ENCODE measurements at regions not wholly inside any gene's neighbourhood (a gene's known extent, or its start where the extent isn't known, plus 50 kb on each side); places are given as distances from the start of the nearest gene placed in this dataset.

DNA sequence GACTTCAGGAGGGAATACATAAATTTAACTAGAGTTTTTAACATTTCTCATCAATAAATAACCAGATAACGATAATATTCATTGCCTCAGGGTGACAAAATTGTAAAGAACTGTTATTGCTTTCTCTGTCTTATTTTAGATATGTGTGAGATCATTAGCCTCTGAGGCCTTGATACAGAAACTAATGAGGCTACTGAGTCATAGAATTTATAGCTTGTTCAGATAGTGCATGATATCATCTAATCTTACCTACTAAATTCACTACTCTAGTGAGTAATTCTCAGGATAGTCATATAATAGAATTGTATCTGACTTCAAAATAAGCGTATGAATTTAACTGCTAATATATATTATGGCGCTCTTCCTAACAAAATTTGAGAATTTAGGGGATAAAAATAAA, 360.8 kb upstream of the KLHL1 start:
- DNase-seq = no peak

DNA sequence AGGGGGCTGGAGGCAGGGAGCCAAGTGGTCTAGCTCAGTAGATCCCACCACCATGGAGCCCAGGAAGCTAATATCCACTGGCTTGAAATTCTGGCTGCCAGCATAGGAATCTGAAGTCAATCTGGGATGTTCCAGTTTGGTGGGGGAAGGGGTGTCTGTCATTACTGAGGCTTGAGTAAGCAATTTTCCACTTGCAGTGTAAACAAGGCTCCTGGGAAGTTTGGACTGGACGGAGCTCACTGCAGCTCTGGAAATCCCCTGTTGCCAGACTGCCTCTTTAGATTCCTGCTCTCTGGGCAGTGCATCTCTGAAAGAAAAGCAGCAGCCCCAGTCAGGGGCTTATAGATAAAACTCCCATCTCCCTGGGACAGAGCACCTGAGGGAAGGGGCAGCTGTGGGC, 349.2 kb upstream of the KLHL1 start:
- no peak for DNase-seq

DNA sequence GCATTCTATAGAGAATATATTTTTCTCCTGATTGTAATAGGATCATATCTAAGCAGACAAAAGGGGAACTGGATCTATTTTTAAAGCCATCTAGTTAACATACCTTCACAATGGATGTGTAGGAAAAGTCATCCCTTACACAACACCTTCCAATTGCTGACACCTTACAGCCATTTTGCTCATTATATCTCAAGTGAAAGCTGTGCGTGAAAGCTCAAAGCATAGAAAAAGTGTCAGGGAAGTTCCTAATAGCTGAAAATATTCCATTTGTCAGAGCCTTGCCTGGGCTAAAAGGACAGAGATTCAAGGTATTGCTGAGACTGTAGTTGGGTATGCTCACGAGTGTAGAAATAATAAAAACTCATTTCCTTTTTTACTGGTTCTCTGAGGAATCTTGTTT, 340.6 kb upstream of the KLHL1 start:
- no peak for DNase-seq

DNA sequence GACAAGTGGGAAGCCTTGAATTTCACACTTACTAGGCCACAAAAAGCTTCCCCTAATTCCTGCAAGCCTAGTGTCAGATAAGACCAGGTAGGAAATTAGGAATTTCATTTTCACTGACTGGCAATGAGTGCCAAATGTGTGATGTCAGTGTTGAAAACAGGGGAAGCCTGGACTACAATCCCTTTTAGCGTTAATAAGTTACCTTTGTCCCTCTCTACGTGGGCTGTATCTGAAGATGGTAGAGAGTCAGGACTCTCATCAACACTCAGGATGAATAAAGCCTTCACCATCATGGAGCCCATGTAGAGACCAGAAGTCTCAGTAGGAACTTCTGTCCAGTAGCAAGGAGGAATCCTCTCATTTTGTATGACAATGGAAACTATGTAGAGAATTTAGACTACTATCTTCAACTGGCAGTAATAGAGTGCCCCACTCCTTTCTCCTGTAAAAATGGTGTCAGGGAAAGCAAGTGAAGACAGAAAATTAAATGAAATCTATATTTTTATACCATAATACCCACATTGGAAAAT, 324.1 kb upstream of the KLHL1 start:
- no peak for DNase-seq

DNA sequence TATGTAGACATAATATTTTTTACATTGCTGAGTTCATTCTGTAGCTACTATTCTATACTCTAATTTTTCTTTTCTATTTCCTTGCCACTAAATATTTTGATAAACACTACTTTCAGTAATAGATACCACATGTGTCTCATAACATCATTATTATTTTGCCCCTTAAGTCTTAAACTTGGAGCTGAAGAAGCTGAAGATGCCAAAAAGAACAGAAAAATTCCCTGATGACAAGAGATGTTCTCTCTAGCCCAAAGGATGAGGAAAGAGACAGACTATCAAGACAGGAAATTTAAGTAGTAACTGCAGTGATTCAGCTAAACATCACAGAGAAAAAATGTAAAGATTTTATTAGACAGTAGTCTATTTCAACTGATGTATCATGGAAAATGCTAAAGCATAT, 322.0 kb upstream of the KLHL1 start:
- DNase-seq = no peak

DNA sequence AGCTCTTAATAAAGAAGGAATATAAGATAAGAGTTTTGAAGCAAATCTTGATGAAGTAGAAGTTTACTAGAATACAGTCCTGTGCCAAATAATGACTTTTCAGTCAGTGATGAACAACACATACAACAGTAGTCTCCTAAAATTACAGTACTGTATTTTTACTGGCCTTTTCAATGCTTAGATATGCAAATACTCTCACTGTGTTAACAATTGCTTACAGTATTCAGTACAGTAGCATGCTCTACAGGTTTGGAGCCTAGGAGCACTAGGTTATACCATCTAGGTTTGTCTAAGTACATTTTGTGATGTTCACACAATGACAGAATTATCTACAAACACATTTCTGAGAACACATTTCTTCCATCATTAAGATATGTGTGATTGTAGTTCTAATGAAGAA, 316.7 kb upstream of the KLHL1 start:
- no peak for DNase-seq

DNA sequence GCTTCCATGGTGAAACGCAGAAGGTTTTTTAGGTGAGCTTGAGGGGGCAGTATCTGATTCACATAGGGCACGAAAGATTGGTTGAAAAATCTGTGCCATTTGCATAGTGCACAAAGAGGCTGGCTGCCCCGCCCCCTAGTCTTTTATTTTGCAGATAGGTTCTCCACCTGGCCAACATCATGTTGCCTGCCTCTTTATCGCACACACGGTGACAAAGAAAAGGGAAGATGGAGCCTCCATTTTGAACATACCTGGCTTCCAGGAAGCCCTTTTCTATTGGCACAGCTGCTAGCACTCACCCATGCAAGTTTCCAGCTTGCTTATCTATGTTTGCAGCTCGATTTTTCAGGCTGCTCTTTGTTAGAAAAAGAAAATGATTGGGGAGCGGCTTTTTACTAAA, 316.2 kb upstream of the KLHL1 start:
- DNase-seq = peak; percentile 32

DNA sequence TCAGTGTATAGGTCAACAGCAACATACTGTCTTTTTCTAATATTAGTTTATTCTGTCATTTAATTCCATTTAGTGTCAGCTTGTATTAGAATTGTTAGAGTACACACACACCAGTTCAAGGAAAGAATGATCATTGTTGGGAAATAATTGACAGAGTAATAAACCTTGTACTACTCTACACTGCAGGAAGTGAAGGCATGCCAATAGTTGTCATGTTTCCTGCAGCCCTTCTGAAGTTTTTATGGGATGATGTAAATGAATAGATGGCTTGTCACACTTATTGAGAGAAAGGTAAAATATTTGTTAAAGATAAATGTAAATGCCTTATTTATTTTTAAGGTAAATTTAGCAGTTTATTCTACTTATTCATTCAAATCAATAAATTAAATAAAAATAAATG, 306.9 kb upstream of the KLHL1 start:
- DNase-seq = no peak

DNA sequence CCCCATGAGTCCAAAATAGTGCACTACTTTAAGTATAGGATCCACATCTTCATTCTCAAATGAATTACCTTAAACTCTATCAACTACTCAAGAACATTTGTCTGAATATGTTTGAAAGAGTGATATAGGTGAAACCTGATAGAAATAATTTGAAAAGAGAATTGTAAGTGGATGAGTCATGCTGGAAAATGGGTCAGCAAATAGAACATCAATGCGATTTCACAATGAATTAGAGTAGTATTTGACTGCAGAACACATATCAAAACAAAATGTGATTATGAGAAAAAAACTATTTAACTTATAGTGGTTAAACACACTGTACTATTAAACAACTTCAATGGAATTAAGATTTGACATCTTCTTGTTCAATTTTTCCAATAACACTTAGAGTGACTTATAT, 300.6 kb upstream of the KLHL1 start:
- DNase-seq = no peak

DNA sequence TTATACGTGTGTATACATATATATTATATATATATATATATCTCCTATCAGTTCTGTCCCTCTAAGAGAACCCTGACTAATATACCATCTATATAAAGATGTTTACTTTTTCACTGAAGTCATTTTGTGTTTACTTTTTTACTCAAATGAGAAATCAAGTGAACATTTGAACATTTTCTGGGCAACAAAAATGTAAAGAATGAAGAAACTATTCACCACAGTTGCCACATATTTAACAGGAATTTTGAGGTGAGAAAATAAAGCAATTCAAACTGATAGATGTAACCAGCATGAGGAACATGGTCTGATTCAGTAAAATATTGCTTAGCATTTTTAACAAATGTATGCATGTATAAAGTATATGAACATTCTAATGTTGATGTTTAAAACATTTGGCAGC, 299.2 kb upstream of the KLHL1 start:
- no peak for DNase-seq

DNA sequence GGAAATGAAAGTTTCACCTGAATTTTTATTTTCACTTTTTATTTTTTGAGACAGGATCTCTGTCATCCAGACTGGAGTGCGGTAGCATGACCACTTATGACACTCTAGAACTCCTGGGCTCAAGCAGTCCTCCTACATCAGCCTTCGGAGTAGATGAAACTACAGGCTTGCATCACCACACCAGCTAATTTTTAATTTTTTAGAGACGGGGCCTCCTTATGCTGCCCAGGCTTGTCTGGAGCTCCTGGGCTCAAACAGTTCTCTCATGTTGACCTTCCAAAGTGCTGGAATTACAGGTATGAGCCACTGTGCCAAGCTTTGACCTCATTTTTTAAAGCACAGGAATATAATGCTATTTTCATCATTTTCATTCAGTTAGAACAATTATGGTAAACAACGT, 297.0 kb upstream of the KLHL1 start:
- no peak for DNase-seq

DNA sequence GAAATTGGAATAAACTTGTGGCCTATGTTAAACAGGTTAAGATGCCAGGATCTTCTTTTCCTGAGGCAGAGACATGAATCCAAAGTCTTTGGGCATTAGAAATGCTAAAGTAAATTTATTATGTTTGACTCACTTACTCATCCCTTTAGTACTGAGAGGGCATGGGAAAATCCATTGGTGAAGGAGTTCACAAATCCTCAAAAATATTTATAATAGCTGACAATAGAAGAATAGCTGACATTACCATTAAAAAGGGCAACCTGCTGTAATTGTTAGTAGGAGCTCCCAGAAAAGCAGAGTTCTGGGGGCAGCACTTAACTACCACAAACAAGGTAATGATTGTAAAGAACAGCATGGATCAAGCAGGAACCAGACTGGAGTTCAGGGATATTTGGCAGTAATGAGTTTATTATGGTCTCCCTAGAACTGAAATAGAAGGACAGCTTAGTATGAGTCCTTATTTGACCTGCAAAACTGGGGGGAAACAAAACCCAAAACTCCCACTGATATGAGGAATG, 285.8 kb upstream of the KLHL1 start:
- no peak for DNase-seq

DNA sequence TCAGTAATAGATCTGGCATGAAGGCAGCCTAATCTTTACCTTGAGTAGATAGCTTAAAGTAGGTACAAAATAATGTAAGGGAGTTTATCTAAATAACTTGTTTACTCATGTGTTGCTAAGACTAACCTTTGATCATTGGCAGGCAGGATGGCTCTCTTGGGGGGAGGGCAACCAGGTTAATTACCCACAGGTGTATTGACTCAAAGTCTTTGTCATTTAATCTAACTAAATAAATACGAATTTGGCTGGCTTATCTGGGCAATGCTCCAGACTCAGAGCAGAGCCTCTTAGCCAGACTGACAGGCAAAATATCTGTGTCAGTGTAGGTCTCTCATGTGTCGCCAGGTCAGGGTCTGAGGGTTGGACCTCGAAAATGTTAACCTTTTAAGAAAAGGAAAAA, 283.4 kb upstream of the KLHL1 start:
- peak; percentile 93 for DNase-seq

DNA sequence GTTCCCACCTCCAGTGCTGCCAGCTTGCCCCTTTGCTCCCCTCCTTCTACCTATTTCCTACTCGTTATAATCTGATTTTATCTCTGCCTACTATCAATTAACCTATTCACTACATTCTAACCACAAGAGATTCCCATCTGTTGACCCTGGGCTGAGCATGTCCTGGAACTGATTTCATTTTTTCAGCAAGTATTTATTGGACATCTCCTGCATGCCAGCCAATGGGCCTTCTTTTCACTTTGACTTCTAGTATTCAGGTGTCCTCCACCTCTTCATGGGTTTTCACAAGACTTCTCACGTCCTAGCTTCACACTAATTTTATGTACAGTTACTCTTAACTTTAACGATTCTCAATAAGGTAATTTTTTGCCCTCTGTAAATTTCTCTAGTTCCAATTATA, 282.7 kb upstream of the KLHL1 start:
- peak; percentile 50 for DNase-seq

DNA sequence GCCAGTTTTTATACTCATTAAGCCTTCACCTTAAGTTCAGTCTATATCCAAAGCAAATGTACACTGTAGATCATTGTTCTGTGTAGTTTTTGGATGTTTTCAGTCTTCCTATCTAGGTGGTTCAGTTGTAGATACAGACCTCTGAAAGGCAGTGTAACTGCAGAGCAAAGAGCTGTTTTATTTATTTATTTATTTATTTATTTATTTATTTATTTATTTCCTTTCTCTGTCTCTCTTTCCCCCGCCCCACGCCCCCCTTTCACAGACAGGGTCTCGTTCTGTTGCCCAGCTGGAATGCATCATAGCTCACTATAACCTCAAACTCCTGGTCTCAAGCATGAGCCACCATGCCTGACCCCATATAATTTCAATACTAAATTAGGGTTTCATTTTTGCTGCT, 281.8 kb upstream of the KLHL1 start:
- DNase-seq = no peak

DNA sequence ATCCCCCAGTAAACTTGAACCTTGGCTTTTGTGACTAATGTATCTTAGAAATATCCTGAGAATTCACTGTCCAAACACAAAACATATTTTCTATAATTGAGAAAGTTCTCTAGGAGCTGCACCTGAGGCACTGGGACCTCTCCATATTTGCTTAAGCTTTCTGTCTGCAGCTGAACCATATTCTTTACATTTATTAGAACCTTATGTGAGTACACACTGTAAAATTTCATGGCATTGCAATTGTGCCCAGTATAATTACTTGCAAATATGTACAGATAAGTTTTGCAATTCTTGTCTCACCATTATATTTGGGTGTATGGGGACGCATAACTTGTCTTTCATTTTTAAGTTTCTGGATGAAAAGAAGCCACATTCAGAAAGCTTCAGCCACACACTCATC, 280.7 kb upstream of the KLHL1 start:
- DNase-seq = no peak

DNA sequence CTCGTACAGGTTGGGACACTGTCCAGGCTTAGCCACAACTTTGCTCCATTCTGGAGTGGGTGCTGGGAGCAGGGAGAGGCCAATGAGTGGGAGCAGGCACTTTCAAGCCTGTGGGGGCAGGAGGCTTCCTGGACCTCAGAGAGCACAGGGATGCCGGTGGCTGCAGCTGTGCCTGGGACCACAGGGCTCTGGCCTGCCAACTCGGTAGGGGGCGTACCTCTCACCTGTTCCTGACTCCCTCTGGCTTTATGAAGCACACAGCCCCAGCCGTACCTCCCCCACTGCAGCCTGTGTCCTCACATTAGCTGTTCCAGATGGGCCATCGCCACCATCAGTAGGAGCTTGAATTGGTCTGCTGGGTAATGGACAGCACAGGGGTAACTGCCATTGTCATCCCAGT, 278.7 kb upstream of the KLHL1 start:
- no peak for DNase-seq

DNA sequence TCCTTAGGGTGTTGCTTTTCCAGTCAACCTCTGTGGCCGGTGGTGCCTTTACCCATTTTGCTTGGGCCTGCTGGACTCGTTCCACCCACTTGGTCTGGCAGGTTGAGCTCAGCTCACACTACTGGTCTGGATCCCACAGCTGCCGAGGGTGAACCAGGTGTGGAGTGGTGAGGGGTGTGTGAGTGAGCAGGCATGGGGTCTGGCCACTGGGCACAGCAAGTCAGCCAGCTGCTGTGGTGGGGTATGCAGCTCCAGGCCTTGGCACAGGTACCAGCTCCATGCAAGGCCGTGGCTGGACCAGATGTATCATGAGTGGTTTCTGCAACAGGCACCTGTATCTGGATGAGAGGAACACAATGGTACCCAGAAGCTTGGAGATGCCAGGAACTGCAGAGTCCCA, 277.6 kb upstream of the KLHL1 start:
- DNase-seq = no peak

DNA sequence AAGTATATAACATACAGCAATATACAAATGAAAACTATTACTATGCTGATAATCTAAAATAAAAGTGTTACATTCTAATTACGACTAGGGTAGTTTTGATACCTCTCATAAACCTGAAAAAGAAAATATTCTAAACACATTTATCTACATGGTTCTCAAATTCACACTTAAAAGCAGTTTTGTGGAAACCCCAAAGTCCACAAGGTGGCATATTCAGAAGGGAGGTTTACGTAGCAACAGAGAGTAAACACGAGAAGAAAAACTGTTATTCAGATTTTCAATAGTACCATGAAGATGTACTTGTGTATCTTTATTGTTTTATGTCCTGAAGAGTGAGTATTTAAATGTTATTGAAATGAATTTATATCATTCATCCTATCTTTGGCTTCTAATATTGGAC, 275.9 kb upstream of the KLHL1 start:
- no peak for DNase-seq

DNA sequence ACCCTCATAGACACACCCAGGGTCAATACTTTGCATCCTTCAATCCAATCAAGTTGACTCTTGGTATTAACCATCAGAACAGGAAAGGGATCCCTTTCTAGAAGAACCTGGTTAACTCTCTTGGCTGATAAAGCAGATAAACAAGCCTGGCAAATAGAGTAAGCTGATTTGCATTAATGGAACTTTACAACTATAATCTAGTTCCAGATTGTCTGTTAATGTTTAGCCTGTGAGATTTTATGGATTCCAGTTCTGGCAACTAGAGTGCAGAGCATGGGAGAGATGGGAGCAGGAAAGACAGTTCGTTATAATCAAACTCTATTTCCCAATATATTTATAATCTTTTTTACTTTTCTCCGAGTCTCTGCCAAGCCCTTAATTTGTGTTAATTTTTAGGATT, 272.6 kb upstream of the KLHL1 start:
- no peak for DNase-seq

DNA sequence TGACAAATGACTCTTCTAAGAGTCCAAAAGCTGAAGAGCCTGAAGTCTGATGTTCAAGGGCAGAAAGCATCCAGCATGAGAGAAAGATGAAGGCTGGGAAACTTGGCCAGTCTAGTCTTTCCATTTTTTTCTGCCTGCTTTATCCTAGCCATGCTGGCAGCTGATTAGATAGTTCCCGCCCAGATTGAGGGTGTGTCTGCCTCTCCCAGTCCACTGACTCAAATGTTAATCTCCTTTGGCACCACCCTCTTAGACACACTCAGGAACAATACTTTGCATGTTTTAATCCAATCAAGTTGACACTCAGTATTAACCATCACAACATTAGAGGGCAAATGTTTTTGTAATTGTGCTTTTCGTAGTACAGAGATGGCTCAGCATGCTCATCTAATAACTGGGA, 267.5 kb upstream of the KLHL1 start:
- DNase-seq = no peak

DNA sequence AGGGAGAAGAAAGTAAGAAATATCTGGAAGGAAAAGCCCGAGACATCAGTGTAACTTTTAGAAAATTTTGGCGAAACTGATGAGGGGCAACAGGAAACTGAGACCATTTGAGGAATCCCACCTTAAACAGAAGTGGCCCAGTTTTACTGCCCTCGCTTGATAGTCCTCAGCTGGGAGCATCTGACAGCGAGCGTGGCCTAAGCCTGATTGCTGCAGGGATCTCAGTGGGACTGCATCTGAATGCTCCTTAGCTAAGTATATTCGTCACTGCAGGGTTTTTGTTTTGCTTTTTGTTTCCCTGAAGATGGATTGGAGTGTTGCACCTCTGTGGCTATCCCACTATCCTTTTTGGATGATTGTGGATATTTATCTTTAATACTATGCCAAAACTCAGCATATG, 262.7 kb upstream of the KLHL1 start:
- DNase-seq = no peak

DNA sequence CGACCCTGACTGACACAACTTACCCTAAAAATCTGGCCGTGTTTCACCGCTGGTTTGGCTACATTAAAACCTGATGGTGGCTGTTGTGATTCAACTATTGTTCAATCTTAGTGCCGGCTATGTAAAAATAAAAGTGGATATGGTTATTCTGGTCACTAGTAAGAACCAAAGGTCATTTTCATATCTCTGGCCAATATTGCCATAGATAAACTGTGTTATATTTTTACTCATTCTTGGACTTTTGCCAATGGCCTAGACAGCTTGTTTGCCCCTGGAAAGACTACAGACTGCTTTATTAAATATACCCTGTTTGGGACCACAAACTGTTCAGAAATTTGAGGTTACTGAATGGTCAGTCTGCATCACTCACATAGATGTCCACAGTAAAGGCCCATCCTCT, 258.5 kb upstream of the KLHL1 start:
- no peak for DNase-seq

DNA sequence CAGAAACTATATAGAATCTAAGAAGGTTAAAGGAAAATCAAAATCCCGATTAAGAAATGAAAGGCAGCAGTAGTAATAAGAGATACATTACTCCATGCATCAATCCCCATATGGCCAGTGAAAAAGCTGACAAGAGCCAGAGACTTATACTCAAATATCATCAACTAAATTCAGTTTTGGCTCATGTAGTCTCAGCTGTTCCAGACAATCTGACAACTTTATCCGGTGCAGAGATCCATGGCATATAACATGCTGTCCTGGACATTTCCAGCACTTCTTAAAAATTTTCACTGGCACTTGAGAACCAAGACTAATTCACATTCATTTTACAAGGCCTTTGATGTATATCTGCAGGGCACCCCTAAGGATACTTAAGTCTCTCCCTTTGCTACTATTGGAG, 255.7 kb upstream of the KLHL1 start:
- DNase-seq = no peak

DNA sequence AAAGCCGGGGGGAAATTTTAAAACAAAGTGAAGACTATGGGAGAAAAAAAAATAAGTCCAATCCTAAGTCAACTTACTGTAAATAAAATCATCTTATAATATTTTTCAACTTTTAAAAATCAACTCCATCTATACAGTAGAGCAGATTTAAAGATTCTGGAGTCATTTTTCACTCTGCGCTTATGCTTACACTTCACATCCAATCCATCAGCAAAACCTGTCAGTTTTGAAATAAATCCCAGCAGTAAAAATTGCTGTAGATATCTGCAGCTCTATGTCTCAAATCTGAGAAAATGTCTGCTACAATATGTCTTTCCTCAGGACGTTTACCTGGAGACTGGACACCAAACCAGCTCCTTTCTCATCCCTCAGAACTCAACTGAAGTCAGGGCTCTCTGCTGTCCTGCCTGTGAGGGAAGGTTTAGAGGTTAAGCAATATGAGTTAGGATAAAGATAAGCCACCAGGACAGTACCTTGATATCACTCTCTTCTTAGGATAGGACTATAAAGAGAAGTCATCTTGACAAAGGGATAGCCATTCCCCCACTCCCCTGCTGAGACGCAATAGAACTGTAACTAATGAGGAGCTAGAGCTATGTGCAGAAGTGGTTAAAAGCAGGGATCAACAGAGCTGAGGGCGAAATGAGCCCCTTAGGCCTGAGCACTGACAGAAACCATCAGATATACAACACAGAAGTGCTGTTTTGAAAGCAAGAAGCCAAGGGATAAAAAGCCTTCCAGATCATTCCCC, 254.7 kb upstream of the KLHL1 start:
- DNase-seq = no peak

Measured in NCI-H1092 treated with DMSO at 0.1 percent for 48 hours (cell line).